ENCODE measurements at regions not wholly inside any gene's neighbourhood (a gene's known extent, or its start where the extent isn't known, plus 50 kb on each side); places are given as distances from the start of the nearest gene placed in this dataset.

GRCh38 chr6:125584468-125584939 lies 164.9 kb upstream of the HEY2 start:
- no peak overlapping the region for H3K4me2 ChIP-seq
- no peak overlapping the region for H2AFZ ChIP-seq (ENCODE audit: low read depth)
- no peaks in the 10 kb centered on the region for H4K20me1 ChIP-seq (ENCODE audit: insufficient read depth)
- no peaks in the 10 kb centered on the region for H3K36me3 ChIP-seq (ENCODE audit: insufficient read depth)
- no peak overlapping the region for H3K4me3 ChIP-seq (IDR thresholded peaks at IDR 0.05; ENCODE audit: insufficient read depth, low read depth, low read length)
- H3K9ac ChIP-seq = no peak overlapping the region
- H3K27ac ChIP-seq = no peak overlapping the region
- no peaks in the 10 kb centered on the region for H3K79me2 ChIP-seq (ENCODE audit: insufficient read depth, low read depth)
- H3K27me3 ChIP-seq (ENCODE audit: insufficient read depth, low read depth) = no peaks in the 10 kb centered on the region
- H3K4me1 ChIP-seq (ENCODE audit: low read depth, poor library complexity, severe bottlenecking) = no peaks in the 10 kb centered on the region
- no peak for TF ChIP-seq CTCF (conservative IDR thresholded peaks at IDR 0.05; ENCODE audit: low read depth, low read length)

DNA sequence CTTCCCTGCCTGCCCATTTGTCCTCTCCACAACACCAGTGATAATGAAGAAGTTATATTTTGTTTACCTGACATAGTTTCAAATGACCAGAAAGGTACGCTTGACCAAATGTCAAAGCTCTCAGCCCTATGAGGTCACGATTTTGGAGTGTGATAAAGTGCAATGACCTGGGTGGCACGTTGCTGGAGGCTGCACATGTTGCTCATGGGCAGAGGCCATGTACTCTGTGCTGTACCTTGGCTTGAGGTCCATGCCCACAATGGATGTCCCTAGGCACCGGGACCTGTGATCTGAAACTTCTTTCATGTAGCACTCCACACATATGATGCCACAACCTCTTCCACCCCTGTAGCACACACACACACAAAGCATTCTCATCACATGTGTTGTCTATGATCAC lies 164.0 kb upstream of the HEY2 start:
- Histone ChIP-seq H3K36me3 (ENCODE audit: insufficient read depth) (no peaks in the 10 kb centered on the region), H3K4me3 (IDR thresholded peaks at IDR 0.05; ENCODE audit: insufficient read depth, low read depth, low read length) (no peak overlapping the region), H3K9ac (no peak overlapping the region), H2AFZ (ENCODE audit: low read depth) (no peak overlapping the region), H3K4me1 (ENCODE audit: low read depth, poor library complexity, severe bottlenecking) (no peaks in the 10 kb centered on the region), H3K4me2 (no peak overlapping the region), H3K27me3 (ENCODE audit: insufficient read depth, low read depth) (no peaks in the 10 kb centered on the region), H4K20me1 (ENCODE audit: insufficient read depth) (no peaks in the 10 kb centered on the region), H3K27ac (no peak overlapping the region), H3K79me2 (ENCODE audit: insufficient read depth, low read depth) (no peaks in the 10 kb centered on the region)
- TF ChIP-seq CTCF (conservative IDR thresholded peaks at IDR 0.05; ENCODE audit: low read depth, low read length) = no peak

GRCh38 chr6:125586074-125586473 lies 163.4 kb upstream of the HEY2 start:
- TF ChIP-seq CTCF (conservative IDR thresholded peaks at IDR 0.05; ENCODE audit: low read depth, low read length) = no peak
- Histone ChIP-seq H2AFZ (ENCODE audit: low read depth) (no peak overlapping the region), H3K4me3 (IDR thresholded peaks at IDR 0.05; ENCODE audit: insufficient read depth, low read depth, low read length) (no peak overlapping the region), H3K27ac (no peak overlapping the region), H3K4me1 (ENCODE audit: low read depth, poor library complexity, severe bottlenecking) (no peaks in the 10 kb centered on the region), H3K27me3 (ENCODE audit: insufficient read depth, low read depth) (no peaks in the 10 kb centered on the region), H3K4me2 (no peak overlapping the region), H4K20me1 (ENCODE audit: insufficient read depth) (no peaks in the 10 kb centered on the region), H3K79me2 (ENCODE audit: insufficient read depth, low read depth) (no peaks in the 10 kb centered on the region), H3K9ac (no peak overlapping the region), H3K36me3 (ENCODE audit: insufficient read depth) (no peaks in the 10 kb centered on the region)

DNA sequence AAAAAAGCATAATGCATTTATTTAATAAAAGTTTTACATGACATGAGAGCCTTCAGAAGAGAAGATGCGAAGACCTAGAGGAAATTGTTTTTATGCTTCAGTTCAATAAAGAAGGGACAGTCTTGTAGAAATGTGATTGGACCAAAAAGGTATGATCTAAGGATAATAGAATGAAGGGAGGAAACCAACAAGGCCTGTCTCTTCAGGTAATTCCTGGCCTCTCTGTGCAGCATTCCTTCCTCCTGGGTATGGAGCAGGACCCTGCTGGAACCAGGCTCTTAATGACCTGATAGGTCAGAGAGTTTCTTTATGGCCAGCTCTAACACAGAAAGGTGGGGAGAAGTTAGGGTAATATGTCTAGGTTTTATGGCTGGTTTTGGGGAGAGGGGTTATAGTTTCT lies 162.8 kb upstream of the HEY2 start:
- Histone ChIP-seq H3K4me1 (ENCODE audit: low read depth, poor library complexity, severe bottlenecking) (no peaks in the 10 kb centered on the region), H3K9ac (no peak overlapping the region), H3K79me2 (ENCODE audit: insufficient read depth, low read depth) (no peaks in the 10 kb centered on the region), H3K27ac (no peak overlapping the region), H4K20me1 (ENCODE audit: insufficient read depth) (no peaks in the 10 kb centered on the region), H3K4me2 (no peak overlapping the region), H3K36me3 (ENCODE audit: insufficient read depth) (no peaks in the 10 kb centered on the region), H2AFZ (ENCODE audit: low read depth) (no peak overlapping the region), H3K27me3 (ENCODE audit: insufficient read depth, low read depth) (no peaks in the 10 kb centered on the region), H3K4me3 (IDR thresholded peaks at IDR 0.05; ENCODE audit: insufficient read depth, low read depth, low read length) (no peak overlapping the region)
- no peak for TF ChIP-seq CTCF (conservative IDR thresholded peaks at IDR 0.05; ENCODE audit: low read depth, low read length)

Measured in KMS-11 (cell line).